Peyer's patch (tissue), 4 donors: ENCODE measurements at regions not wholly inside any gene's neighbourhood (a gene's known extent, or its start where the extent isn't known, plus 50 kb on each side); places are given as distances from the start of the nearest gene placed in this dataset.

Source experiments
- DNase-seq, 3 donors: peaks; one replicate each; pipeline ENCODE4 v3.0.0-alpha.2; 2017 to 2019
- H3K27ac ChIP-seq, 4 donors: fragments of 200-600 bp; sonication (generic); one replicate each; pipeline ENCODE4 v1.5.1; 2016 to 2019
- H3K27me3 ChIP-seq, 2 donors: fragments of 200-600 bp; sonication (generic); one replicate each; pipeline ENCODE4 v1.5.1; 2019
- H3K36me3 ChIP-seq, 3 donors: fragments of 200-600 bp; sonication (generic); one replicate each; pipeline ENCODE4 v1.5.1; 2016 to 2019
- H3K4me1 ChIP-seq, 4 donors: fragments of 200-600 bp; sonication (generic); one replicate each; pipeline ENCODE4 v1.5.1; 2016 to 2019
- H3K4me3 ChIP-seq, 4 donors: fragments of 200-600 bp; sonication (generic); 1 replicate in 3 of 4; 2 replicates in 1 of 4; pipeline ENCODE4 v1.5.1; 2016 to 2019; ENCODE audit warnings: mild to moderate bottlenecking in 1 of 4
- H3K9me3 ChIP-seq, 4 donors: fragments of 200-600 bp; sonication (generic); one replicate each; pipeline ENCODE4 v1.5.1; 2016 to 2019; ENCODE audit warnings: mild to moderate bottlenecking in 1 of 4
- POLR2A ChIP-seq, 2 donors: fragments of 450-650 bp; IDR thresholded peaks; one replicate each; pipeline ENCODE4 v1.5.1; 2017; ENCODE audit warnings: antibody characterized with exemption in 2 of 2, mild to moderate bottlenecking in 2 of 2, moderate library complexity in 2 of 2
- TF ChIP-seq, protein P1 (sequence below), 6 experiments: fragments of 450-650 bp in 4 of 6; fragments of 200-600 bp in 2 of 6; sonication (generic) in 1 of 6; IDR thresholded peaks; one replicate each; pipeline ENCODE4 v1.5.1; 2017 to 2019; ENCODE audit warnings: antibody characterized with exemption in 6 of 6, mild to moderate bottlenecking in 3 of 6, moderate library complexity in 1 of 6

DNA sequence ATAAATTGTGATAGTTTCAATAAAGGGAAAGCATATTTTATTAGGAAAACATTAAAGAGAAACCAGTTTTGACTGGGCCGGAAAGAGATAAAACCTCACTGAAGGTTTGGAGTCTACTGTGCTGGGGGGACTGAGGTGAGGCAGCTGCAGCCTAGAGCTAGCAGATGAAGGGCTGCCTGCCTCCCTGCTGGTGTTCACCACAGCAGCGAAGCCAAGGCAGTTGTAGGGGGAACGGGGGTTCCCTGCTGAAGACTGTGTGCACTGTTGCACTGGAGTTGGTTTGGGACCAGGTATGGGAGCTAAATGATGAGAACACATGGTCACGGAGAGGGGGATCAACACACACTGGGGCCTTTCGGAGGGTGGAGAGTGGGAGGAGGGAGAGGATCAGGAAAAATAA, 546.5 kb upstream of the SMIM31 start:
- no peaks in the 10 kb centered on the region for H3K4me1 ChIP-seq
- no peaks in the 10 kb centered on the region for H3K27me3 ChIP-seq
- H3K36me3 ChIP-seq = no peaks in the 10 kb centered on the region
- H3K27ac ChIP-seq = no peak overlapping the region
- H3K4me3 ChIP-seq = no peak overlapping the region
- no peak for DNase-seq
- H3K9me3 ChIP-seq = no peaks in the 10 kb centered on the region
- TF ChIP-seq POLR2A (IDR thresholded peaks at IDR 0.05) = no peak
- TF ChIP-seq, protein P1, sequence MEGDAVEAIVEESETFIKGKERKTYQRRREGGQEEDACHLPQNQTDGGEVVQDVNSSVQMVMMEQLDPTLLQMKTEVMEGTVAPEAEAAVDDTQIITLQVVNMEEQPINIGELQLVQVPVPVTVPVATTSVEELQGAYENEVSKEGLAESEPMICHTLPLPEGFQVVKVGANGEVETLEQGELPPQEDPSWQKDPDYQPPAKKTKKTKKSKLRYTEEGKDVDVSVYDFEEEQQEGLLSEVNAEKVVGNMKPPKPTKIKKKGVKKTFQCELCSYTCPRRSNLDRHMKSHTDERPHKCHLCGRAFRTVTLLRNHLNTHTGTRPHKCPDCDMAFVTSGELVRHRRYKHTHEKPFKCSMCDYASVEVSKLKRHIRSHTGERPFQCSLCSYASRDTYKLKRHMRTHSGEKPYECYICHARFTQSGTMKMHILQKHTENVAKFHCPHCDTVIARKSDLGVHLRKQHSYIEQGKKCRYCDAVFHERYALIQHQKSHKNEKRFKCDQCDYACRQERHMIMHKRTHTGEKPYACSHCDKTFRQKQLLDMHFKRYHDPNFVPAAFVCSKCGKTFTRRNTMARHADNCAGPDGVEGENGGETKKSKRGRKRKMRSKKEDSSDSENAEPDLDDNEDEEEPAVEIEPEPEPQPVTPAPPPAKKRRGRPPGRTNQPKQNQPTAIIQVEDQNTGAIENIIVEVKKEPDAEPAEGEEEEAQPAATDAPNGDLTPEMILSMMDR (IDR thresholded peaks at IDR 0.05) = no peak

- no peak for DNase-seq
- H3K9me3 ChIP-seq = no peaks in the 10 kb centered on the region
- no peaks in the 10 kb centered on the region for H3K27me3 ChIP-seq
- H3K4me3 ChIP-seq = no peak overlapping the region
- H3K4me1 ChIP-seq = no peaks in the 10 kb centered on the region
- no peak overlapping the region for H3K27ac ChIP-seq
- no peaks in the 10 kb centered on the region for H3K36me3 ChIP-seq
- TF ChIP-seq, protein P1 (IDR thresholded peaks at IDR 0.05) = no peak
- TF ChIP-seq POLR2A (IDR thresholded peaks at IDR 0.05) = no peak
Observed at GRCh38 chr4:164210377-164210776, 543.6 kb upstream of the SMIM31 start.

DNA sequence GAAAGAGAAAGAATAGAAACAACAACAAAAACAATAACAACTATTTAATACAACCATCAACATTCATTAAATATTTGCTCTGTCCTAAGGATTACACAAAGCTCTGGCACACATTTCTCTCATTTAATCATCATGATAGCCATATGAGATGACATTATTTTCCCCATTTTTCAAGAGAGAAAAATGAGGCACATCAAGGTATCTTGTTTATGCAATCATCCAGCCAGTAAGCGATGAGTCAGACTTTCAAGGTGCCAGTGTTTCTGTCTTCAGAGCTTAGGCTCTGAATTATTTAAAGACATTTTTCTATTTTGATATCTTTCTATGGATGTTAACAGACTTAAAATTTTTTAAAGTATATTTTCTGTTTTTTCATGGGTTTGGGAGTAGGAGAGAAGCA, 541.8 kb upstream of the SMIM31 start:
- Histone ChIP-seq H3K36me3 (no peaks in the 10 kb centered on the region), H3K27me3 (no peaks in the 10 kb centered on the region), H3K4me1 (no peaks in the 10 kb centered on the region), H3K9me3 (no peaks in the 10 kb centered on the region), H3K4me3 (no peak overlapping the region), H3K27ac (no peak overlapping the region)
- no peak for DNase-seq
- TF ChIP-seq, protein P1 (IDR thresholded peaks at IDR 0.05) = no peak
- no peak for TF ChIP-seq POLR2A (IDR thresholded peaks at IDR 0.05)

DNA sequence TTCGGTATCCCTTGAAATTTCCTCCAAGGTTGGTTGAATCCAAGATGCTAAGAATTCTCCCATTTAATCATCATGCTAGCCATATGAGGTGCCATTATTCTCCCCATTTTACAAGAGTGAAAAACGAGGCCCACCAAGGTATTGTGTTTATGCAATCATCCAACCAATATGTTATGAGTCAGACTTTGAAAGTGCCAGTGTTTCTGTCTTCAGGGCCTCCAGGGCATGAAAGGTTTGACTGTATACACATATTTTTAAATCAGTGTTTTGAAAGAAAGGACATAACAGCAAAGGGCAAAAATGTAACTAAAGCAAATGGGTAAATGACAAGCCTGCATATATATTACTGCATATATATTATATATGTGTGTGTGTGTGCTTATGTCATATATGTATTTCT, 541.2 kb upstream of the SMIM31 start:
- Histone ChIP-seq H3K4me1 (no peaks in the 10 kb centered on the region), H3K27ac (no peak overlapping the region), H3K4me3 (no peak overlapping the region), H3K36me3 (no peaks in the 10 kb centered on the region), H3K9me3 (no peaks in the 10 kb centered on the region), H3K27me3 (no peaks in the 10 kb centered on the region)
- TF ChIP-seq POLR2A (IDR thresholded peaks at IDR 0.05) = no peak
- TF ChIP-seq, protein P1 (IDR thresholded peaks at IDR 0.05) = no peak
- DNase-seq = no peak

DNA sequence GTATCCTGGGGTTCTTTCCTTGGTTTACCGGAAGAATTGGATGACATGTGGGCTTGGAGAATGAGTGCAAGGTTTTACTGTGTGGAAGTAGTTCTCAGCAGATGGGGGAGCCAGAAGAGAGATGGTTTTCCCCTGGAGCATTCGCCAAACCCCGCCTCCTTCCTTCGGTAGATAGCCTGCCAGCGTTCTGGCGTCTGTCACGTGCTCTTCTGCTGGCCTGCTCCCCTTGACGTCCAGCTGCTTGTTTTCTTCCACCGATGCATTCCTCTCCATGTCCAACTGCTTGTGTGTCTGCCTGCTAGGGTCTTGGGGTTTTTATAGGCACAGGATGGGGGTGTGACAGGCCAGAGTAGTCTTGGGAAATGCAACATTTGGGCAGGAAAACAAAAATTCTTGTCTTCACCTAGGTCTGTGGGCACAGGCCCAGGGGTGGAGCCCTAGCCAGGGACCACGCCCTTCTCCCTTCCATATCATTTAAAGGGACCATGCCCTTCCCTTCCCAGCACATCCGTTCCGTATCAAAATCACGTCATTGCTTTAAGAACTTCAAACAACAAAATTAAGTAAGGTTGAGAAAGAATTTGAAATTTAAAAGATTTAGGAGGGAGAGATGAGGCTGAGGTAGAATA, 538.7 kb upstream of the SMIM31 start:
- Histone ChIP-seq H3K9me3 (no peaks in the 10 kb centered on the region), H3K27me3 (no peaks in the 10 kb centered on the region), H3K36me3 (no peaks in the 10 kb centered on the region), H3K27ac (no peak overlapping the region), H3K4me1 (no peaks in the 10 kb centered on the region), H3K4me3 (no peak overlapping the region)
- no peak for TF ChIP-seq POLR2A (IDR thresholded peaks at IDR 0.05)
- TF ChIP-seq, protein P1 (IDR thresholded peaks at IDR 0.05) = no peak
- DNase-seq = no peak

GRCh38 chr4:164221631-164222030, 532.3 kb upstream of the SMIM31 start:
- Histone ChIP-seq H3K9me3 (no peaks in the 10 kb centered on the region), H3K27ac (no peak overlapping the region), H3K4me1 (no peaks in the 10 kb centered on the region), H3K27me3 (no peaks in the 10 kb centered on the region), H3K36me3 (no peaks in the 10 kb centered on the region), H3K4me3 (no peak overlapping the region)
- no peak for DNase-seq
- no peak for TF ChIP-seq POLR2A (IDR thresholded peaks at IDR 0.05)
- TF ChIP-seq, protein P1 (IDR thresholded peaks at IDR 0.05) = no peak
